SK-N-SH treated with all-trans-retinoic acid at 6 μM for 48 hours (cell line): ENCODE measurements at regions not wholly inside any gene's neighbourhood (a gene's known extent, or its start where the extent isn't known, plus 50 kb on each side); places are given as distances from the start of the nearest gene placed in this dataset.

Experiments used
- ARNTL ChIP-seq: fragments of 450-650 bp; formaldehyde crosslinking; IDR thresholded peaks from 2 replicates; pipeline ENCODE4 v1.5.0; 2020; ENCODE audit warnings: low read depth, mild to moderate bottlenecking, moderate library complexity, borderline replicate concordance
- BACH2 ChIP-seq: fragments of 250-450 bp; sonication (Bioruptor Pico); IDR thresholded peaks from 2 replicates; pipeline ENCODE4 v1.9.0; 2021; ENCODE audit warnings: mild to moderate bottlenecking, borderline replicate concordance
- GLIS3 ChIP-seq: fragments of 250-450 bp; sonication (Bioruptor Pico); IDR thresholded peaks from 2 replicates; pipeline ENCODE4 v1.5.0; 2020; ENCODE audit warnings: mild to moderate bottlenecking, moderate library complexity
- OSR1 ChIP-seq: fragments of 250-450 bp; sonication (Bioruptor Pico); IDR thresholded peaks from 2 replicates; pipeline ENCODE4 v1.8.0; 2022; ENCODE audit warnings: moderate library complexity, mild to moderate bottlenecking, inconsistent platforms
- RARB ChIP-seq: fragments of 250-450 bp; sonication (Bioruptor Pico); IDR thresholded peaks from 2 replicates; pipeline ENCODE4 v1.8.0; 2021; ENCODE audit warnings: mild to moderate bottlenecking, moderate library complexity
- ZC3H10 ChIP-seq: fragments of 250-450 bp; sonication (Bioruptor Pico); IDR thresholded peaks from 2 replicates; pipeline ENCODE4 v1.5.1; 2021; ENCODE audit warnings: mild to moderate bottlenecking, moderate library complexity
- ZFP30 ChIP-seq: fragments of 450-650 bp; formaldehyde crosslinking; IDR thresholded peaks from 2 replicates; pipeline ENCODE4 v1.5.0; 2022; ENCODE audit warnings: mild to moderate bottlenecking, moderate library complexity
- ZNF565 ChIP-seq: fragments of 450-650 bp; formaldehyde crosslinking; conservative IDR thresholded peaks from 2 replicates; pipeline ENCODE4 v1.5.0; 2020; ENCODE audit warnings: low read depth, mild to moderate bottlenecking, moderate library complexity
- TF ChIP-seq, protein P1 (sequence below): fragments of 250-450 bp; sonication (Bioruptor Pico); IDR thresholded peaks from 2 replicates; pipeline ENCODE4 v1.8.0; 2020; ENCODE audit warnings: mild to moderate bottlenecking, moderate library complexity, borderline replicate concordance
- TF ChIP-seq, protein P2 (sequence below): fragments of 250-450 bp; sonication (Bioruptor Pico); IDR thresholded peaks from 2 replicates; pipeline ENCODE4 v1.8.0; 2021; ENCODE audit warnings: low read depth, mild to moderate bottlenecking, moderate library complexity, borderline replicate concordance

DNA sequence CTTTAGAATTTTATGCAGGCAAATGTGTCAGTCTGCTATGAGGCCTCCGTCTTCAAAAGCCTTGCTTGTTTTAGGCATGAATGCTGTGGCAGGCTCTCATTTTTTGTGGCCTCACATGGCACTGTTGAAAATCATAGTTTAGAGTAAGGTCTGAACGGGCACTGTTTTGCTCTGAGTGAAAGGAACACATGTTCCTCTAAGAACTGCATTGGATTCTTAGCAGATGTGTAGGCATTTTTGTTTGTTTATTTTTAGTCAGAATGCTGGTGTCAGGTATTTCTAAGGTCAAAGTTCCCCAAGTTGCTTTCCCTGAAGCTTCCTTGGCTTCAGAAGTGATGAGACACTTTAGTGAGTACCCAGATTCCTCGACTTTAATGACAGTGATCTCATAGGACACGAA lies 173.7 kb downstream of the HS3ST3B1 start:
- TF ChIP-seq RARB (CRISPR knock-in tag): no peak
- TF ChIP-seq, protein P1, sequence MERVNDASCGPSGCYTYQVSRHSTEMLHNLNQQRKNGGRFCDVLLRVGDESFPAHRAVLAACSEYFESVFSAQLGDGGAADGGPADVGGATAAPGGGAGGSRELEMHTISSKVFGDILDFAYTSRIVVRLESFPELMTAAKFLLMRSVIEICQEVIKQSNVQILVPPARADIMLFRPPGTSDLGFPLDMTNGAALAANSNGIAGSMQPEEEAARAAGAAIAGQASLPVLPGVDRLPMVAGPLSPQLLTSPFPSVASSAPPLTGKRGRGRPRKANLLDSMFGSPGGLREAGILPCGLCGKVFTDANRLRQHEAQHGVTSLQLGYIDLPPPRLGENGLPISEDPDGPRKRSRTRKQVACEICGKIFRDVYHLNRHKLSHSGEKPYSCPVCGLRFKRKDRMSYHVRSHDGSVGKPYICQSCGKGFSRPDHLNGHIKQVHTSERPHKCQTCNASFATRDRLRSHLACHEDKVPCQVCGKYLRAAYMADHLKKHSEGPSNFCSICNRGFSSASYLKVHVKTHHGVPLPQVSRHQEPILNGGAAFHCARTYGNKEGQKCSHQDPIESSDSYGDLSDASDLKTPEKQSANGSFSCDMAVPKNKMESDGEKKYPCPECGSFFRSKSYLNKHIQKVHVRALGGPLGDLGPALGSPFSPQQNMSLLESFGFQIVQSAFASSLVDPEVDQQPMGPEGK (CRISPR knock-in tag): no peak
- TF ChIP-seq ZFP30: no peak
- no peak for TF ChIP-seq ARNTL (CRISPR knock-in tag)
- no peak for TF ChIP-seq ZC3H10 (CRISPR knock-in tag)
- TF ChIP-seq ZNF565 (CRISPR knock-in tag): no peak
- no peak for TF ChIP-seq GLIS3
- TF ChIP-seq, protein P2, sequence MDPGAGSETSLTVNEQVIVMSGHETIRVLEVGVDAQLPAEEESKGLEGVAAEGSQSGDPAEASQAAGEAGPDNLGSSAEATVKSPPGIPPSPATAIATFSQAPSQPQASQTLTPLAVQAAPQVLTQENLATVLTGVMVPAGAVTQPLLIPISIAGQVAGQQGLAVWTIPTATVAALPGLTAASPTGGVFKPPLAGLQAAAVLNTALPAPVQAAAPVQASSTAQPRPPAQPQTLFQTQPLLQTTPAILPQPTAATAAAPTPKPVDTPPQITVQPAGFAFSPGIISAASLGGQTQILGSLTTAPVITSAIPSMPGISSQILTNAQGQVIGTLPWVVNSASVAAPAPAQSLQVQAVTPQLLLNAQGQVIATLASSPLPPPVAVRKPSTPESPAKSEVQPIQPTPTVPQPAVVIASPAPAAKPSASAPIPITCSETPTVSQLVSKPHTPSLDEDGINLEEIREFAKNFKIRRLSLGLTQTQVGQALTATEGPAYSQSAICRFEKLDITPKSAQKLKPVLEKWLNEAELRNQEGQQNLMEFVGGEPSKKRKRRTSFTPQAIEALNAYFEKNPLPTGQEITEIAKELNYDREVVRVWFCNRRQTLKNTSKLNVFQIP (CRISPR knock-in tag): no peak
- TF ChIP-seq BACH2 (CRISPR knock-in tag): no peak
- no peak for TF ChIP-seq OSR1 (CRISPR knock-in tag)
